ENCODE measurements at regions not wholly inside any gene's neighbourhood (a gene's known extent, or its start where the extent isn't known, plus 50 kb on each side); places are given as distances from the start of the nearest gene placed in this dataset.
A peak's percentile ranks its signal among the peaks of the same experiment; 100 is the strongest.

DNA sequence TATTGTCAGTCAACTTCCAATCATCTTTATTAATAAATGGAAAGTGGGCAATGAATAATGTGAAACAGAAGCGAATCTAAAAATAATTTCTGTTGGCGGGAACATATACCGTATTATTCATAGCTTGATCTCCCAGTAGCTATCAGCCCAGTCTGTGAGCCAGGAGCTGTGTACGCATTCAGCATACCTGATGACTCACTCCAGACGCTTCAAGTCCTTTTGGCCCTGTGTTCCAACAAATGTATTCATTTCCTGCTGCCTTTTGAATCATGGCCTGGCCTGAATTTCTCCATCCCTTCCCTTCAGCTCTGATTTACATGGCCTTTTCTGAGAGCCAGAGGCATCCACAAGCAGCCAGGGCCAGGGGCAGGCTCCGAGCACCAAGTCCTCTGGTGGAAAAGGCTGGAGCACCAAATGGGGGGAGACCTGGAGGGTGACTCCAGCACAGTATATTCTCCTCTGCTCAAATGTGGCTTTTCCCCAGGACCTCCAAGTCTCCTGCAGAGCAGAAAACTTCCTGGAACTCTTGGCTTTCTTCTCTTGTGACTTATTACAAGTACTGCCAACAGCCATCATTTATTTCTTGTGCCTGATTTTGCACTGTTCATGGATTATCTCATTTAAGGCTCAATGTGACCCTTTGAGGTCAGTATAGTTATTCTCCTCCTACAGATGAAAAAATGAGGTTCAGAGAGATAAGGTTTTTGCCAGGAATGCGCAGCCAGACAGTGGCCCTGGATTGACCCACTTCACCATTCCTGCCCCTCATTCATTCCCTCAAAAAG, 108.7 kb downstream of the EN1 start (continued):
- TF ChIP-seq, protein P1, sequence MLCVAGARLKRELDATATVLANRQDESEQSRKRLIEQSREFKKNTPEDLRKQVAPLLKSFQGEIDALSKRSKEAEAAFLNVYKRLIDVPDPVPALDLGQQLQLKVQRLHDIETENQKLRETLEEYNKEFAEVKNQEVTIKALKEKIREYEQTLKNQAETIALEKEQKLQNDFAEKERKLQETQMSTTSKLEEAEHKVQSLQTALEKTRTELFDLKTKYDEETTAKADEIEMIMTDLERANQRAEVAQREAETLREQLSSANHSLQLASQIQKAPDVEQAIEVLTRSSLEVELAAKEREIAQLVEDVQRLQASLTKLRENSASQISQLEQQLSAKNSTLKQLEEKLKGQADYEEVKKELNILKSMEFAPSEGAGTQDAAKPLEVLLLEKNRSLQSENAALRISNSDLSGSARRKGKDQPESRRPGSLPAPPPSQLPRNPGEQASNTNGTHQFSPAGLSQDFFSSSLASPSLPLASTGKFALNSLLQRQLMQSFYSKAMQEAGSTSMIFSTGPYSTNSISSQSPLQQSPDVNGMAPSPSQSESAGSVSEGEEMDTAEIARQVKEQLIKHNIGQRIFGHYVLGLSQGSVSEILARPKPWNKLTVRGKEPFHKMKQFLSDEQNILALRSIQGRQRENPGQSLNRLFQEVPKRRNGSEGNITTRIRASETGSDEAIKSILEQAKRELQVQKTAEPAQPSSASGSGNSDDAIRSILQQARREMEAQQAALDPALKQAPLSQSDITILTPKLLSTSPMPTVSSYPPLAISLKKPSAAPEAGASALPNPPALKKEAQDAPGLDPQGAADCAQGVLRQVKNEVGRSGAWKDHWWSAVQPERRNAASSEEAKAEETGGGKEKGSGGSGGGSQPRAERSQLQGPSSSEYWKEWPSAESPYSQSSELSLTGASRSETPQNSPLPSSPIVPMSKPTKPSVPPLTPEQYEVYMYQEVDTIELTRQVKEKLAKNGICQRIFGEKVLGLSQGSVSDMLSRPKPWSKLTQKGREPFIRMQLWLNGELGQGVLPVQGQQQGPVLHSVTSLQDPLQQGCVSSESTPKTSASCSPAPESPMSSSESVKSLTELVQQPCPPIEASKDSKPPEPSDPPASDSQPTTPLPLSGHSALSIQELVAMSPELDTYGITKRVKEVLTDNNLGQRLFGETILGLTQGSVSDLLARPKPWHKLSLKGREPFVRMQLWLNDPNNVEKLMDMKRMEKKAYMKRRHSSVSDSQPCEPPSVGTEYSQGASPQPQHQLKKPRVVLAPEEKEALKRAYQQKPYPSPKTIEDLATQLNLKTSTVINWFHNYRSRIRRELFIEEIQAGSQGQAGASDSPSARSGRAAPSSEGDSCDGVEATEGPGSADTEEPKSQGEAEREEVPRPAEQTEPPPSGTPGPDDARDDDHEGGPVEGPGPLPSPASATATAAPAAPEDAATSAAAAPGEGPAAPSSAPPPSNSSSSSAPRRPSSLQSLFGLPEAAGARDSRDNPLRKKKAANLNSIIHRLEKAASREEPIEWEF (CRISPR knock-in tag; IDR thresholded peaks at IDR 0.05), result peak; percentile 25; the same call in 1 of the 2 replicates
- TF ChIP-seq, protein P2, sequence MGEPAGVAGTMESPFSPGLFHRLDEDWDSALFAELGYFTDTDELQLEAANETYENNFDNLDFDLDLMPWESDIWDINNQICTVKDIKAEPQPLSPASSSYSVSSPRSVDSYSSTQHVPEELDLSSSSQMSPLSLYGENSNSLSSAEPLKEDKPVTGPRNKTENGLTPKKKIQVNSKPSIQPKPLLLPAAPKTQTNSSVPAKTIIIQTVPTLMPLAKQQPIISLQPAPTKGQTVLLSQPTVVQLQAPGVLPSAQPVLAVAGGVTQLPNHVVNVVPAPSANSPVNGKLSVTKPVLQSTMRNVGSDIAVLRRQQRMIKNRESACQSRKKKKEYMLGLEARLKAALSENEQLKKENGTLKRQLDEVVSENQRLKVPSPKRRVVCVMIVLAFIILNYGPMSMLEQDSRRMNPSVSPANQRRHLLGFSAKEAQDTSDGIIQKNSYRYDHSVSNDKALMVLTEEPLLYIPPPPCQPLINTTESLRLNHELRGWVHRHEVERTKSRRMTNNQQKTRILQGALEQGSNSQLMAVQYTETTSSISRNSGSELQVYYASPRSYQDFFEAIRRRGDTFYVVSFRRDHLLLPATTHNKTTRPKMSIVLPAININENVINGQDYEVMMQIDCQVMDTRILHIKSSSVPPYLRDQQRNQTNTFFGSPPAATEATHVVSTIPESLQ (CRISPR knock-in tag; IDR thresholded peaks at IDR 0.05), result peak; percentile 65; the same call in 1 of the 2 replicates
- peak; percentile 98 for TF ChIP-seq ZNF24 (IDR thresholded peaks at IDR 0.05)
- no peak for TF ChIP-seq KDM5B (IDR thresholded peaks at IDR 0.05; ENCODE audit: insufficient replicate concordance, low read depth, low read length)
- no peak for TF ChIP-seq PCBP2 (IDR thresholded peaks at IDR 0.05; ENCODE audit: low read depth, low read length, poor library complexity, severe bottlenecking)
- no peak for TF ChIP-seq ZNF133 (CRISPR knock-in tag; IDR thresholded peaks at IDR 0.05)
- no peak for TF ChIP-seq TBP (optimal IDR thresholded peaks at IDR 0.05; ENCODE audit: low read depth, low read length)
- no peak for TF ChIP-seq PURB (CRISPR knock-in tag; IDR thresholded peaks at IDR 0.05; ENCODE audit: low read depth)
- peak; percentile 88 for TF ChIP-seq HDAC3 (IDR thresholded peaks at IDR 0.05; ENCODE audit: borderline replicate concordance, partially characterized antibody)
- peak; percentile 91 for TF ChIP-seq CBFA2T3 (IDR thresholded peaks at IDR 0.05)
- no peak for TF ChIP-seq NR2C2 (CRISPR knock-in tag; IDR thresholded peaks at IDR 0.05)
- TF ChIP-seq NR2C2 (tag; IDR thresholded peaks at IDR 0.05), result peak; percentile 64
- TF ChIP-seq ZNF507 (tag; conservative IDR thresholded peaks at IDR 0.05), result no peak
- 0 out of 2 replicates have a peak, but pooled peaks have one; percentile 41 for TF ChIP-seq KAT7 (CRISPR knock-in tag; IDR thresholded peaks at IDR 0.05; ENCODE audit: borderline replicate concordance)
- 0 out of 4 replicates have a peak, but pooled peaks of 1 of the 2 experiments have one; percentile 11 for TF ChIP-seq FOXK2 (conservative IDR thresholded peaks at IDR 0.05 in 1 of 2, IDR thresholded peaks at IDR 0.05 in 1 of 2; ENCODE audit: low read depth in 2 of 2)
- peak; percentile 27 for TF ChIP-seq NFIC (IDR thresholded peaks at IDR 0.05)
- TF ChIP-seq ZNF384 (IDR thresholded peaks at IDR 0.05; ENCODE audit: low read depth, low read length), result peak; percentile 39; the same call in 1 of the 2 replicates
- peak; percentile 81 for TF ChIP-seq MTA2 (IDR thresholded peaks at IDR 0.05; ENCODE audit: low read depth)
- TF ChIP-seq JUND (IDR thresholded peaks at IDR 0.05; ENCODE audit: borderline replicate concordance, low read depth, low read length), result peak; percentile 97
- peak; percentile 95 for TF ChIP-seq JUND (tag; IDR thresholded peaks at IDR 0.05; ENCODE audit: borderline replicate concordance, low read depth, low read length)
- peak in 1 of 2 experiments; percentile 54; a peak in 1 of 4 replicates for TF ChIP-seq ETV6 (IDR thresholded peaks at IDR 0.05; ENCODE audit: borderline replicate concordance in 1 of 2, low read depth in 2 of 2, low read length in 1 of 2)
- no peak for TF ChIP-seq ETV6 (CRISPR knock-in tag; IDR thresholded peaks at IDR 0.05; ENCODE audit: borderline replicate concordance)

Measured in K562 (cell line).